NOMO-1 treated with dmso at 0.1 percent for 144 hours (cell line): ENCODE measurements at regions not wholly inside any gene's neighbourhood (a gene's known extent, or its start where the extent isn't known, plus 50 kb on each side); places are given as distances from the start of the nearest gene placed in this dataset.
"Not testable (repeated sequence)": the region's sequence is repeated elsewhere in the genome, so short reads cannot be mapped to it uniquely, and the experiment has no call there.

Experiments
- DNase-seq: peaks from one replicate; lab custom pipeline; 2025; ENCODE audit not compliant: unreplicated experiment; lab: John Stamatoyannopoulos, UW

GRCh38 chr9:38257626-38258215 lies 134.8 kb upstream of the ALDH1B1 start:
- no peak for DNase-seq

DNA sequence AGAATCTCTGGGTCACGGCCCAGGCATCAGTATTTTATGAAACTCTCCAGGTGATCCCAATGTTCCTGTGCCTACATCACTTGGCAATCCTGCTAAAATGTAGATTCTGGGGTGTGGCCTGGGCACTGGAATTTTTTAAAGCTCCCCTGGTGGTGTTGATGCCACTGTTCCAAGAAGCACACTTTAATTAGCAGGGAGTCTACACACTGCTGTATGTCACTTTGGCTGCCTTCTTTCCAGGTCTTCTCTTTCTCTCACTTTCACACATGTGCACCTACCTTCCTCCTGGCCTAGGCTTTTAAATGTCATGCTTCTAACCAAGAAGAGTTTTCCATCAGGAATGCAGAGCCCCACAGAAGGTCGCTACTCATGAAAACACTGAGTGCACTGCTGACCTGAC lies 136.0 kb upstream of the ALDH1B1 start:
- no peak for DNase-seq

DNA sequence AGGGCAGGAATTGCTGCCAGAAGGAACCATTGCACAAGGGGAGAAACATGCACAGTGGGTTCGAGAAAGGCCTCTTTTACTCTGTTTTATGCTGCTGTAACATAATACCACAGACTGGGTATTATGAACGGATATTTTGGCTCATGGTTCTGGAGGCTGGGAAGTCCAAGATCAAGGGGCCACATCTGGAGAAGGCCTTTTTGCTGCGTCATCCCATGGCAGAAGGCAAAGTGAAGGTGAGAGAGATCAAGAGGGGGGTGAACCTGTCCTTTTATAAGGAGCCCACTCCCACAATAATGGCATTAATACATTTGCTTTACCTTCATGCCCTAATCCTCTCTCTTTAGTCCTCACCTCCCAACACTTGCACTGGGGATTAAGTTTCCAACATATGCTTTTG lies 136.9 kb upstream of the ALDH1B1 start:
- no peak for DNase-seq

GRCh38 chr9:38254756-38255155 lies 137.7 kb upstream of the ALDH1B1 start:
- DNase-seq = no peak

GRCh38 chr9:38254151-38254550 lies 138.4 kb upstream of the ALDH1B1 start:
- no peak for DNase-seq

GRCh38 chr9:38253200-38253599 lies 139.3 kb upstream of the ALDH1B1 start:
- no peak for DNase-seq

DNA sequence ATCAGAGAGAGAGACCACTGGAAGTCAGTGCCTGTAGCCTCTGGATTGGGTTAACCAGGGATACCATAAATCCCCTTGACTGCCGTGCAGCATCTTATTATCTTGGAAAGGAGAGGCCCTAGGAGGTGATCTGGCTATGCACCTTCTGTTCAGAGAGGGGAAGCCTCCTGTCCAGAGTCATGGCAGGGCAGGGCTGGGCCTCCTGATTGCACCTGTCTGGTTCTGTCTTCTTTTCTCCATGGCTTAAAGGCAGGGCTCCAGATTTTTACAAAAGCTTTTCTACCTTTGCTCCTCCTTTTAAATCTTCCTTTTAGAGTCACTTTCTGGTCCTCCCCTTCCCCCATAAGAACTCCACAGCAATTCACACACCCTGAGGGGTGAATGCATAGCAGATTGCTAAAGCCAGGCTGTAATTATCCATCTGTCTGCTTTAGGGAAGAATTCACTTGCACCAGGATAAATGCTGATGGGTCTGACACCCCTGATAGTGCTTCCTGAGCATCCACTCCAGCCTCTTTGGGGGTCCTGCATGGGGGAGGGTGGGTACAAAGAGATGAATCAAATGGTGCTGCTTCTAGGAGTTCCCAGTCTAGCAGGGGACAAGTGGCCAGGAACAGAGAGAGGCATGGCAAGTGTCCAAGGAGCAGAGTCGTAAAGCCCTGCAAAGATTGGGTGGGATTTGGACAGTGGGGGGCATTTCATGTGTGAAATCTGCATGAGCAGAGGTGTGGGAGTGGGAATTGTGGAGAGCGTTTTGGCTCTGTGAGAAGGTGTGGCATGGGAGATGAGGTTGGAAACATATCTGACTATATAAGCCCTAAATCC lies 141.3 kb upstream of the ALDH1B1 start:
- no peak for DNase-seq

DNA sequence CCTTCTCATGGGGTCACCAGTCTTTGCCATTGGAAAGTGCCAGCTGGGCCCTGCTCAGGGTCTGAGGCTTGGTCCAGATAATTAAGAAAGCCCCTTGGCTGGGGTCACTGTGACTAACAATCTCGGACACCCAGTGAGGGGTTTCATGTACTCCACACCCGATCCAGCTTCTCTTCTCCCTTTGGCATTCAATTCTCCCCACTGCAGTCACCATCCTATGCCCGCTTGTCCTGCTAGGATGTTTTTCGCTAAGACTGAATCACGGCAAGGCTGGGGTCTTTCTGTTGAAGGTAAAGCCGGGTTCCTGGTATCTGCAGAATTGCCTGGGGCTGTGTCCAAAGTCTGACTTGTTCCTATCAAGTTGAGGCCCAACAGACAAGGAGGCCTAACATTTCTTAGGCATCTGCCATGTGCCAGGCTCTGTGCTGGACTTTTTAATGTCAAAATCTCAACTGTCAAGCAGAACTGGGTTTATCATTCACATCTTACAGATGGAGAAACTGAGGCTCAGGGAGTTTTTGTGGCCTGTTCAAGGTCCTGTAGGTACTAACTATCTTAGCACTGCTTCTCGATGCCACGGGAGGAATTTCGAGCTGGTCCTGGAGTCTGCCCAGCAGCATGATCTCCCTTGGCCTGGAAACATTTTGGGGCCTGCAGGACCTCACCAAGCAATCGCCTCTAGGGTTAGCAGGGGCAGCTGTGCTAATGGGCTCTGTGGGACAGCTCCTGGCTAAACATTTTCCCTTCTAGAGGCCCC lies 142.0 kb upstream of the ALDH1B1 start:
- no peak for DNase-seq

DNA sequence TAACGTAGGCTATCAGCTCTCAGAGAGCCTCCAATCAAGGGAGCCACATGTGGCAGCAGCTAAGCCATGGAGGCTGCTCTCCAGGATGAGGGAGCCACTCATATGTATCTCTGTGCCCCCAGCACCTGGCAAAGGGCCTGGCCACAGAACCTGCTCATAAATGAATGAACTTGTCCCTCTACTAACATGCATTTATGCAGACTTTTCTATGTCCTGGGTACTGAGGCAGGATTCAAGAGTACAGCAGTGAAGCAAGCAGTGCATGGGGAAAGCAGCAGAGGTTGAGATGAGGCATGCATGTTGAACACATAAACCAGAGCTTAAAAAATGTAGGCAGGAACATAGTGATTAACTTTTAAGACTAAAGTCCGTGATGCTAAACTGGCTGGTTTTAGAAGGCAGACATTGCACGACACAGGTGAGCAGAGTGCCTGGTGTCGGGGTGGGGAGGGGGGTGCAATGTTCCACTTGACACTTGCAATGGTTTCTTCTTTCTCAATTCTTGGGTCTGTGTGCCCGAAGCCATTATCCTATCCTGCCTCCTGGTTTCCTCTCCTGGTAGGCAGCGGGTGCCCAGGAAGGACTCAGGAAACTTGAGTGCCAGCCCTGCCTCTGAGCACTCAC lies 142.8 kb upstream of the ALDH1B1 start:
- DNase-seq = no peak

- DNase-seq = no peak
Observed at GRCh38 chr9:38249049-38249448, 143.5 kb upstream of the ALDH1B1 start.

- no peak for DNase-seq
Observed at GRCh38 chr9:38246833-38247232, 145.7 kb upstream of the ALDH1B1 start.

GRCh38 chr9:38244971-38245370 lies 147.5 kb upstream of the ALDH1B1 start:
- no peak for DNase-seq

DNA sequence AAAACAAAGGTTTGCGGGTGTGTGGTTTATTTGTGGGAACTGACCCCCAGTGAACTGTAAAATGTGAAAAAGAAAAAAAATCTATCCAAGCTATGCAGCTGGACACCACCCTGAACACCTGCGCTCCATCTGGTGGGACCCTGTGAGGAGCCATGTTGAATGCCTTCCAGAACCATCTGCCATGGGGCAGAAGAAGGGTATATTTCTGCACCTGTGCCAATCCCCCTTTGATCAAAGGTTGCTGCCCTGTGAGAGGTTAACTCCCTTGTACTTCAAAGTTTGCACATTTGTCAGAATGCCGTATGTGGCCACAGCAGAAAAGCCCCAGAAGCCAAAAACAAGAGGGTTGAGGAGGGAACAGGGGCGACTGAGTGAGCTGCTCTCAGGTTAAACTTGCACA lies 148.5 kb upstream of the ALDH1B1 start:
- DNase-seq = no peak

- DNase-seq = not testable (repeated sequence)
Observed at GRCh38 chr9:38242151-38242550, 150.4 kb upstream of the ALDH1B1 start.

GRCh38 chr9:38240051-38240450 lies 152.5 kb upstream of the ALDH1B1 start:
- no peak for DNase-seq

DNA sequence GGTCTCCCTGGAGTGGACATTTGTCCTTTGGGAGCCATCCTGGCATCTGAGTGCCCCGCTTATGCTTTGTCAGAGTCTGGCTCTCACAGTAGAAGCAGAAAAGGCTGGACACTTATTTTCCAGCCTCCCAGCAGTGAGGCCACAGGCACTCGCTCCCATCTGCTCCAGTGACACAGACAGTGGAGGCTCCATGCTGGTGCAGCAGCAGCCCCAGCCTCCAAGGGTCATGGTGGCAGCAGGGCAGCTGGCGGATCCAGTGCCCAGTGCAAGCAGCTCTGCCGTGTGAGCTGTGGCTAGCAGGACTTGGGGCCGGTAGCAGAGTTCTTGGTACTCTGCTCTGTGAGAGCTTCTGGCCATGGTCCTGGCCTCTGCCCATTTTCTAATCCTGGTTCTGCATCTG lies 157.3 kb upstream of the ALDH1B1 start:
- no peak for DNase-seq

DNA sequence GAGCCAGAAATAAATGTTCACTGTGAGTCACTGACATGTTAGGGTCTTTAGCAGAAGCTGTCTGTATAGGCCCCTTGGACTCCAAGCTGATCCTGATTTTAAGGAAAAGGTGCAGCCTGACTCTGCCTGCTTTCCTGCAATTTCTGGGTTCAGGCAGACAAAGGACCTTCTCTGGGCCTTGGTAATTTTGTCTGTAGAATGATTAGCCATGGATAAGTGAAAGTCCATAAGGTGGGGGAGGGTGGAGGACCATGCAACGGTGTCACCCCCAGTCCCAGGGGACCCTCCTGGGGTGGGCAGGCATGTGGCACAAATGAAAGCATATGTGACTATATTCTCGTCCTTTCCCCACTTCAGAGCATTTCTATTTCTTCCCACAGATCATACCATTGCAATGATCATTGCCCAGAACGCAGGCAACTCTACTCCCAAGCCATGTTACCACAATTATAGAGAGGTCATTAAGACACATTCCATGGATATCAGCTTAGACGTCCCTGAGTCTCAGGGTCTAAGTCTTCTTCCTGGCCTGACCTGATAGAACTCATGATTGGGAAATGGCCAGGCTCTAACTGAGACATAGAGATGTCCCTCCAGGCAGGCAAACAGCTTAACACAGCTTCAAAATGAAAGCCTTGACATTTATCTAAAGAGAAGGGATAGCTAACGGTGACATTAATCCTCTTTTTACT lies 157.9 kb upstream of the ALDH1B1 start:
- no peak for DNase-seq

GRCh38 chr9:38233796-38234355 lies 158.6 kb upstream of the ALDH1B1 start:
- DNase-seq = no peak

DNA sequence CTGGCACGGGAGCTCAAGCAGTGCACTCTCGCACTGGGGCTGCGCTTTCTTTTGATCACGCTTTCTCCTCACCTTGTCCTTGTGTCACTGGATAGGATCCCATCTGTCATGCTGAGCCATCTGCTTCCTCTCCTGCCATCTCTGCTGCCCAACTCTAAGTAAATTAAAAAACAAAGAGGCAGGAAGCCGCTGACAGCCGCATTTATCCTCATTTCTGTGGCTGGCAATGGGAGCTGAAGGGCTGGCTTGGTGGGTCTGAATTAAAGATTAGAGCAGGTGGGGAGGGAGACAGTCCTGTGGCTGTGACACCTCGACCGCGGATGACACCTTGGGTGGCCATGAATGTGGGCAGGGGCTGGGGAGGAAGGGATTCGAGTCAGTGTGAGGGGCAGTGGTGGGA lies 159.2 kb upstream of the ALDH1B1 start:
- DNase-seq = no peak

- no peak for DNase-seq
Observed at GRCh38 chr9:38232895-38233294, 159.6 kb upstream of the ALDH1B1 start.
